HG03039 (cell line): ENCODE measurements at regions not wholly inside any gene's neighbourhood (a gene's known extent, or its start where the extent isn't known, plus 50 kb on each side); places are given as distances from the start of the nearest gene placed in this dataset.
A peak's percentile ranks its signal among the peaks of the same experiment; 100 is the strongest.

Experiments used
- ATAC-seq: cut with Tn5 transposase; IDR thresholded peaks from one replicate; pipeline ENCODE4 v1.9.1; 2021; ENCODE audit warnings: mild to moderate bottlenecking, moderate library complexity; ENCODE audit not compliant: unreplicated experiment

GRCh38 chr4:180150818-180151217 is 2092.4 kb upstream of the TENM3 start:
- no peak for ATAC-seq

GRCh38 chr4:180152831-180153230 is 2090.4 kb upstream of the TENM3 start:
- ATAC-seq: no peak

- no peak for ATAC-seq
Observed at GRCh38 chr4:180153587-180153986, 2089.6 kb upstream of the TENM3 start.

GRCh38 chr4:180156684-180157083 is 2086.5 kb upstream of the TENM3 start:
- ATAC-seq: peak; percentile 49

GRCh38 chr4:180160195-180160983 is 2082.8 kb upstream of the TENM3 start:
- ATAC-seq: no peak

GRCh38 chr4:180164799-180165198 is 2078.4 kb upstream of the TENM3 start:
- no peak for ATAC-seq

GRCh38 chr4:180169394-180169793 is 2073.8 kb upstream of the TENM3 start:
- no peak for ATAC-seq

- no peak for ATAC-seq
Observed at GRCh38 chr4:180169966-180170365, 2073.2 kb upstream of the TENM3 start.

- ATAC-seq: no peak
Observed at GRCh38 chr4:180179146-180179545, 2064.1 kb upstream of the TENM3 start.

- no peak for ATAC-seq
Observed at GRCh38 chr4:180189666-180190065, 2053.5 kb upstream of the TENM3 start.

- peak; percentile 60 for ATAC-seq
Observed at GRCh38 chr4:180190382-180190781, 2052.8 kb upstream of the TENM3 start.

GRCh38 chr4:180197471-180197870 is 2045.7 kb upstream of the TENM3 start:
- no peak for ATAC-seq

GRCh38 chr4:180203349-180203748 is 2039.9 kb upstream of the TENM3 start:
- ATAC-seq: no peak

- no peak for ATAC-seq
Observed at GRCh38 chr4:180205276-180205675, 2037.9 kb upstream of the TENM3 start.

GRCh38 chr4:180207921-180208320 is 2035.3 kb upstream of the TENM3 start:
- ATAC-seq: no peak

- no peak for ATAC-seq
Observed at GRCh38 chr4:180217070-180217469, 2026.1 kb upstream of the TENM3 start.

- no peak for ATAC-seq
Observed at GRCh38 chr4:180219080-180219479, 2024.1 kb upstream of the TENM3 start.

GRCh38 chr4:180225977-180226376 is 2017.2 kb upstream of the TENM3 start:
- no peak for ATAC-seq

GRCh38 chr4:180234730-180235129 is 2008.5 kb upstream of the TENM3 start:
- no peak for ATAC-seq

GRCh38 chr4:180240670-180241069 is 2002.5 kb upstream of the TENM3 start:
- no peak for ATAC-seq

- ATAC-seq: no peak
Observed at GRCh38 chr4:180253419-180253818, 1989.8 kb upstream of the TENM3 start.

GRCh38 chr4:180261346-180261745 is 1981.9 kb upstream of the TENM3 start:
- ATAC-seq: no peak

GRCh38 chr4:180280076-180280475 is 1963.1 kb upstream of the TENM3 start:
- ATAC-seq: no peak
